Activated T-cell treated with anti-CD3 and anti-CD28 coated beads for 48 hours (primary cell): ENCODE measurements at regions not wholly inside any gene's neighbourhood (a gene's known extent, or its start where the extent isn't known, plus 50 kb on each side); places are given as distances from the start of the nearest gene placed in this dataset.
"Not testable (repeated sequence)": the region's sequence is repeated elsewhere in the genome, so short reads cannot be mapped to it uniquely, and the experiment has no call there.

Source experiments
- DNase-seq: peaks from one replicate; pipeline ENCODE4 v3.0.0-alpha.2; 2020; ENCODE audit warnings: low read depth

GRCh38 chr17:70739065-70739464 lies 569.7 kb downstream of the KCNJ2 start:
- DNase-seq: no peak

- not testable (repeated sequence) for DNase-seq
Observed at GRCh38 chr17:70746574-70746973, 577.2 kb downstream of the KCNJ2 start.

GRCh38 chr17:70750983-70751382 lies 581.7 kb downstream of the KCNJ2 start:
- DNase-seq: no peak

GRCh38 chr17:70752461-70752860 lies 583.1 kb downstream of the KCNJ2 start:
- DNase-seq: not testable (repeated sequence)

DNA sequence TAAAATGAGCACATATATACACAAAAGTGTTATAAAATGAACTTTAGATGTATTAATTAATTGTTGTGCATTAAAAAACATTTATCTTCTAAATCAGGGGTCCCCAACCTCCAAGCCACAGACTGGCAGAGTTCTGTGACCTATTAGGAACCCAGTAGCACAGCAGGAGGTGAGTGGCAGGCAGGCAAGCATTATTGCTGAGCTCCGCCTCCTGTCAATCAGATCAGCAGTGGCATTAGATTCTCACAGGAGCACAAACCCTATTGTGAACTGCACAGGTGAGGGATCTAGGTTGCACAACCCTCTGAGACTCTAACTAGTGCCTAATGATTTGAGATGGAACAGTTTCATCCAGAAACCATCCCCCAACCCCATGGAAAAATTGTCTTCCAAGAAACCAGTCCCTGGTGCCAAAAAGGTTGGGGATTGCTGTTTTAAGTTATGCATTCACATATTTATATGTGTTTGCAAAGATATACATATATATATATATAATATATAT lies 583.7 kb downstream of the KCNJ2 start:
- DNase-seq: no peak

GRCh38 chr17:70763018-70763417 lies 593.7 kb downstream of the KCNJ2 start:
- DNase-seq: no peak

GRCh38 chr17:70767102-70767701 lies 597.9 kb downstream of the KCNJ2 start:
- DNase-seq: no peak

GRCh38 chr17:70769956-70770355 lies 600.6 kb downstream of the KCNJ2 start:
- DNase-seq: no peak

GRCh38 chr17:70771804-70772386 lies 602.6 kb downstream of the KCNJ2 start:
- no peak for DNase-seq

- DNase-seq: no peak
Observed at GRCh38 chr17:70772761-70773160, 603.4 kb downstream of the KCNJ2 start.

- no peak for DNase-seq
Observed at GRCh38 chr17:70773258-70773657, 603.9 kb downstream of the KCNJ2 start.

DNA sequence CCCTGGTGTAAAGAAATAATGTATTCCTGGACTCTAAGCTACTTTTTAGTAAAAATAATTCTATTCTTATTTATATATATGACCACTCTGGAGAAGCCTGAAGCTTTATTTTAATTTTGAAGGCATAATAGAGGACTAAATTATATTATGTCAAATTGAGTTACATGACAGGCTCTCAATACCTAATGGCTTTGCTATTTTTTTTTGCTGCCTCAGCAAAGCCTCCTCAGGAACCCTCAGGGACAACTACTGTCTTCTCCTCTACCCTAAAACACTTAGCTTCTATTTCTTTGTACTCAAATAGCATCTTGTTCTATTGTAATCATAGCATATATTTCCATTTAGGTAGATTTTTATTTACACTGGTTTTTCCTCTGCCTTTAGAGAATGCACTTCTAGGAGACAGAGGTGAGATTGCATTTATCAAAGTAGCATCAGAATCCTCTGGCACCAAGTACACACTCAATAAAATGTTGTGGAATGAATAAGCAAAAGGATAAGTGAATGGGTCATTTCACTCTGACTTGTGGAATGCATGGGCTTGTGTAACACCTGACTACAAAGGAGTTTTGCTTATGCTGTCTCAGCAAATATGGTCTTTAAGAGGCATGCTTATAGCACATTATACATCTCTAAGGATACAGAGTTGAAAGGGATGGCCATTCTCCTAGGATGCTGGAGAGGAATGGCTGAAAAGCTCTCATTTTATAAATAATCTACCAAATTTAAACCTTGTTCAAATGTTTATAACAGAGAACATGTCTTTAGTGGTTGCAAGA lies 605.2 kb downstream of the KCNJ2 start:
- no peak for DNase-seq

- no peak for DNase-seq
Observed at GRCh38 chr17:70775679-70776078, 606.3 kb downstream of the KCNJ2 start.

GRCh38 chr17:70776441-70776840 lies 607.1 kb downstream of the KCNJ2 start:
- no peak for DNase-seq

- no peak for DNase-seq
Observed at GRCh38 chr17:70780031-70780430, 610.7 kb downstream of the KCNJ2 start.

DNA sequence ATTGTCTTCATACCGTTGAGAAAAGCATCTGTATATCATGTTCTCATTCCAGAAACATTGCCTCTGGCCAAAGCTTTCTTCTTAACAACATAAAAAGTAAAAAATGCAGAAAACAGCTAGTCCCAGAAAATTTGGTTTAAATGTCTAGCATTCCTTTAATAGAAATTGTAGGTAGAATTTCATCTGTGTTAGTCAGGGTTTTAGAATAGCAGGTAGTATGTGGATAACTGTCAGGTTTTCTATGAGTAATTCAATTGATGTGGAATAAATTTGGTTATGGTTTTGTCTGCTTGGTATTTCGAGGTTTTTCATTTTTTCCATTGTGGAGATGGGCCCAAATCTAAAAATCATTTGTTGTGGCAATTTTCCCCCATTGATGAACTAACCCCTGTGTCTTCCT lies 616.7 kb downstream of the KCNJ2 start:
- DNase-seq: no peak

- DNase-seq: no peak
Observed at GRCh38 chr17:70787721-70788300, 618.5 kb downstream of the KCNJ2 start.

DNA sequence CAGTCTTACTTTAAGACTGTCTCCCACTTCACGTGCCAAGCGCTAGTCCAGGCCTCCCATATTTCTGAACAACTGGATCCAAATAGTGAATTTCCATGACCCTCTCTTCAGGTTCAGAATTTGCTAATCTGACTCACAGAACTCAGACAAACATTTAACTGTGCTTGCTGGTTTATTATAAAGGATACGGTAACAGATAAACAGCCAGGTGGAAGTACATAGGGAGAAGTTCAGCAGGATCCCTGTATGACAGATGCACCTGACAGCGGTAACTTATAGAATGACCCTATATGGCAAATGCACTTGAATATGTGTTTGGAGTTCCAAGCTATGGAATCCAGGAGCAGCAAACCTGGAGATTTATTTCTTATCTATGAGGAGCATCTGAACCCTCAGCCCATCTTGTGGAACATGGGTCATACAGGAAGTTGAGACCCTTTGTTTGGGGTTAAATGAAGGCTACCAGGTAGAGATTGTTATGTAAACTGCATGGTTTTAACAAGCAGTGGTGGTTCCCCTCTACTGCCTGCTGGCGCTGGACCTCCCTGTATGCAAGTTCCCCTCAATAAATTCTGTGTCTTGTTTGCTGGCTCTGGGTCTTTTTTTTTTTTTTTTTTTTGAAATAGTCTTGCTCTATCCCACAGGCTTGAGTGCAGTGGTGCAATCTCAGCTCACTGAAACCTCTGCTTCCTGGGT lies 622.6 kb downstream of the KCNJ2 start:
- DNase-seq: no peak

DNA sequence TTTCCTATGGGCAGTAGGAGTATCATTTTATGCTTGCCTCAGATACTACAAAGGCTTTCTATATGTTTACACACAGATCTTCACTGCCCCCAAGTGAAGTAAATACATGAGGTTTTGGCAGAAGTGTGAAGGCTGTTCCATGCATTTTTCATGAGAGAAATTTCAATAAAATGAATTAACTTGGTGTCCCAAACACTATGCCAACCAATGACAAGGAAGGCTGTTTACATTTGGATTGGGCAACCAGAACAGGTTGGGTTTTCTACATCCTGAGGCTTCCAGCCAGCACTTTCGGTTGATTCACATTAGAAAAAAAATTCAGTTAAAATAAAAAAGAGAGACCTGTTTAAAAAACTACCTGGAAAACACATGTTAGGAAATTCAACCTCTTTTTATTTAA lies 625.4 kb downstream of the KCNJ2 start:
- DNase-seq: no peak

DNA sequence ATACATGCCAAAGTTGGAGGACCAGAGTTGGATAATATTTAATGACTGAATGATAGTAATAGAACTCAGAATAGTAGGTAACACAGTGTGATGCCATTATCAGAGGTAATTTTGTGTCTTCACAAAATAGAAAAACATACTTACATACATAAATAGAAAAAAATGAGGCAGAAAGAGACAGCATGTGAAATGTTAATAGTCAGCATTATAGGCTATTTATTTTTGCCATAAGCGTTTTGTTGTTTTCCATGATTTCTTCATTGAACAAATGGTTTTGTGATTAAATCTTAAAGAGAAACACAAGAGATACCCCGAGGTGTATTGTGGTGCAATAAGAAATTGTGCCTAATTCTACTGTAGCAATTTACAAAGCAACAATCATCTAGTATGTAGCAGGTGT lies 626.3 kb downstream of the KCNJ2 start:
- no peak for DNase-seq

DNA sequence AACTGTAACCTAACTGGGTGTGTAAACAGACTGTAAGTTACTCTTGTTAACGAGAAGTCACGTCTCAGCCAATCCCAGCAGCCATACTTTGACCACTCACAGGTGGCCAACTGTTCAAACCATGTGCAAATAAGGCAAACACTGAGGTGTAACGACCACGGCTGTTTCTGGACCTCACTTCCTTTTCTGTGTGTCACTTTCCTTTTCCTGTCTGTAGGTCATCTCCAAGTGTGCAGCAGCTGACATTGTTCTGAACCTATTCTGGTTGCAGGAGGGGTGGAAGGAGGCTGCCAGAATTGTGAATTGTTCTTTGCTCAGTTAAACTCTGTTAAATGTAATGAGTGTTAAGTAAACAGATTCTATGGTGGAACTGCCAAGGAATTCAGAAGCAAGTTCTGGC lies 627.4 kb downstream of the KCNJ2 start:
- DNase-seq: no peak

GRCh38 chr17:70797166-70797565 lies 627.8 kb downstream of the KCNJ2 start:
- no peak for DNase-seq
